Natural killer cell (primary cell): ENCODE measurements at regions not wholly inside any gene's neighbourhood (a gene's known extent, or its start where the extent isn't known, plus 50 kb on each side); places are given as distances from the start of the nearest gene placed in this dataset.

Experiments
- ATAC-seq, 3 donors: fragments of 150-1000 bp in 2 of 3; fragments of 200-7000 bp in 1 of 3; cut with Tn5 transposase; 1 replicate in 1 of 3; 2 replicates in 2 of 3; pipeline ENCODE4 v1.10.0; 2021; ENCODE audit warnings: mild to moderate bottlenecking in 2 of 3, moderate library complexity in 2 of 3
- DNase-seq, 2 donors: peaks; one replicate each; pipeline versions ENCODE4 v3.0.0 to v3.0.0-alpha.2; 2013 to 2021; ENCODE audit warnings: mixed read lengths in 1 of 2
- H3K27ac ChIP-seq: one replicate; pipeline ENCODE4 v1.5.1; 2013; ENCODE audit warnings: mild to moderate bottlenecking, low read length
- H3K27me3 ChIP-seq: one replicate; pipeline ENCODE4 v1.6.1; 2013; ENCODE audit warnings: low read length; ENCODE audit not compliant: control insufficient read depth, insufficient read depth
- H3K36me3 ChIP-seq: one replicate; pipeline ENCODE4 v1.6.1; 2013; ENCODE audit warnings: low read length; ENCODE audit not compliant: control insufficient read depth, insufficient read depth
- H3K4me1 ChIP-seq: one replicate; pipeline ENCODE4 v1.6.1; 2013; ENCODE audit warnings: low read length; ENCODE audit not compliant: control insufficient read depth, insufficient read depth
- H3K4me3 ChIP-seq: one replicate; pipeline ENCODE4 v1.5.1; 2013; ENCODE audit warnings: low read length
- H3K9me3 ChIP-seq: one replicate; pipeline ENCODE4 v1.6.1; 2013; ENCODE audit warnings: low read length; ENCODE audit not compliant: control insufficient read depth, insufficient read depth
- H3K27ac Mint-ChIP-seq, 2 donors: one replicate each; pipeline ENCODE4 v1.8.0; 2022; ENCODE audit warnings: mild to moderate bottlenecking in 2 of 2, mixed read lengths in 2 of 2, moderate library complexity in 1 of 2
- H3K27me3 Mint-ChIP-seq, 2 donors: one replicate each; pipeline ENCODE4 v1.8.0; 2022; ENCODE audit warnings: low read depth in 2 of 2, mixed read lengths in 2 of 2
- H3K36me3 Mint-ChIP-seq: one replicate; pipeline ENCODE4 v1.8.0; 2022; ENCODE audit warnings: mixed read lengths
- H3K4me1 Mint-ChIP-seq, 2 donors: one replicate each; pipeline ENCODE4 v1.8.0; 2022; ENCODE audit warnings: mixed read lengths in 2 of 2
- H3K4me3 Mint-ChIP-seq: one replicate; pipeline ENCODE4 v1.8.0; 2022; ENCODE audit warnings: mild to moderate bottlenecking, moderate library complexity, mixed read lengths
- H3K9me3 Mint-ChIP-seq, 2 donors: one replicate each; pipeline ENCODE4 v1.8.0; 2022; ENCODE audit warnings: mixed read lengths in 2 of 2
- WGBS: methylation state at CpG from one replicate; pipeline ENCODE4 v1.1.7; 2013; ENCODE audit warnings: missing lambda C conversion rate; ENCODE audit not compliant: insufficient coverage; 5-methylcytosine and 5-hydroxymethylcytosine counted together
- intact Hi-C: fragments of 100-400 bp; cut with micrococcal nuclease; formaldehyde crosslinking; loops from one replicate; pipeline ENCODE4 v1.14.2; 2022
- TF ChIP-seq, protein P1 (sequence below): fragments of 200-600 bp; IDR thresholded peaks from one replicate; pipeline ENCODE4 v1.8.0; 2022; ENCODE audit warnings: antibody characterized with exemption

- WGBS: 70% methylated on average over 2 of the region's 2 CpGs
Measured at GRCh38 chr1:79285667-79286066, 279.1 kb upstream of the ADGRL4 start.

GRCh38 chr1:79283451-79283850, 276.9 kb upstream of the ADGRL4 start:
- TF ChIP-seq, protein P1, sequence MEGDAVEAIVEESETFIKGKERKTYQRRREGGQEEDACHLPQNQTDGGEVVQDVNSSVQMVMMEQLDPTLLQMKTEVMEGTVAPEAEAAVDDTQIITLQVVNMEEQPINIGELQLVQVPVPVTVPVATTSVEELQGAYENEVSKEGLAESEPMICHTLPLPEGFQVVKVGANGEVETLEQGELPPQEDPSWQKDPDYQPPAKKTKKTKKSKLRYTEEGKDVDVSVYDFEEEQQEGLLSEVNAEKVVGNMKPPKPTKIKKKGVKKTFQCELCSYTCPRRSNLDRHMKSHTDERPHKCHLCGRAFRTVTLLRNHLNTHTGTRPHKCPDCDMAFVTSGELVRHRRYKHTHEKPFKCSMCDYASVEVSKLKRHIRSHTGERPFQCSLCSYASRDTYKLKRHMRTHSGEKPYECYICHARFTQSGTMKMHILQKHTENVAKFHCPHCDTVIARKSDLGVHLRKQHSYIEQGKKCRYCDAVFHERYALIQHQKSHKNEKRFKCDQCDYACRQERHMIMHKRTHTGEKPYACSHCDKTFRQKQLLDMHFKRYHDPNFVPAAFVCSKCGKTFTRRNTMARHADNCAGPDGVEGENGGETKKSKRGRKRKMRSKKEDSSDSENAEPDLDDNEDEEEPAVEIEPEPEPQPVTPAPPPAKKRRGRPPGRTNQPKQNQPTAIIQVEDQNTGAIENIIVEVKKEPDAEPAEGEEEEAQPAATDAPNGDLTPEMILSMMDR: no peak
- intact Hi-C loops: no loop called here
- peaks cover 8 to 14% of the 10 kb centered on the region in 2 donors for H3K9me3 Mint-ChIP-seq
- Histone ChIP-seq H3K9me3 (no peaks in the 10 kb centered on the region), H3K4me3 (no peak overlapping the region), H3K27me3 (no peaks in the 10 kb centered on the region), H3K36me3 (no peaks in the 10 kb centered on the region), H3K4me1 (no peaks in the 10 kb centered on the region), H3K27ac (no peak overlapping the region)
- H3K4me1 Mint-ChIP-seq: no peaks in the 10 kb centered on the region
- H3K27me3 Mint-ChIP-seq: no peaks in the 10 kb centered on the region
- DNase-seq (no peak), ATAC-seq (no peak)
- WGBS: 94% methylated on average over 10 of the region's 10 CpGs
- H3K4me3 Mint-ChIP-seq: no peak overlapping the region
- H3K27ac Mint-ChIP-seq: no peak overlapping the region
- no peaks in the 10 kb centered on the region for H3K36me3 Mint-ChIP-seq

More at GRCh38 chr1:79285667-79286066, 279.1 kb upstream of the ADGRL4 start:
- ATAC-seq (no peak), DNase-seq (no peak)
- H3K27me3 Mint-ChIP-seq: no peaks in the 10 kb centered on the region
- intact Hi-C loops: no loop called here
- H3K36me3 Mint-ChIP-seq: no peaks in the 10 kb centered on the region
- Histone ChIP-seq H3K27ac (no peak overlapping the region), H3K4me1 (no peaks in the 10 kb centered on the region), H3K4me3 (no peak overlapping the region), H3K27me3 (no peaks in the 10 kb centered on the region), H3K36me3 (no peaks in the 10 kb centered on the region), H3K9me3 (no peaks in the 10 kb centered on the region)
- no peaks in the 10 kb centered on the region for H3K4me1 Mint-ChIP-seq
- no peak overlapping the region for H3K27ac Mint-ChIP-seq
- TF ChIP-seq, protein P1: no peak
- no peak overlapping the region for H3K4me3 Mint-ChIP-seq
- peaks cover 4 to 10% of the 10 kb centered on the region in 2 donors for H3K9me3 Mint-ChIP-seq

DNA sequence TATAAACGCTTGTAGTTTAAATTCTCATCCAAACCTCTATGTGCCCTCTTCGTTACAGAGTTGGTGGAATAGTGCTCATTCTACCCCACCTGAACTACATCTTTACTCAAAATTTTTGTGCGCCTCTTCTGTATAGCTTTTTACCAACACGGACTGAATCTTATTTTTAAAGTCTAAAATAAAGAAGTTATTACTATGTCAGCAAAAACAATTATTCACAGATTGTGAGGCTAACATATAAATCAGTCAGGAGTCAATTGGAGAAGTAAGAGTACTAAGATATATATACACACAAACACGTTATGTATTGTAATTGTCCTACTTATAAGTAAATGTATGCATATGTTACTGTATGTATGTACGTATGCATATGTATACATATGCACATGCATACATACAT, 274.9 kb upstream of the ADGRL4 start:
- no peaks in the 10 kb centered on the region for H3K36me3 Mint-ChIP-seq

DNA sequence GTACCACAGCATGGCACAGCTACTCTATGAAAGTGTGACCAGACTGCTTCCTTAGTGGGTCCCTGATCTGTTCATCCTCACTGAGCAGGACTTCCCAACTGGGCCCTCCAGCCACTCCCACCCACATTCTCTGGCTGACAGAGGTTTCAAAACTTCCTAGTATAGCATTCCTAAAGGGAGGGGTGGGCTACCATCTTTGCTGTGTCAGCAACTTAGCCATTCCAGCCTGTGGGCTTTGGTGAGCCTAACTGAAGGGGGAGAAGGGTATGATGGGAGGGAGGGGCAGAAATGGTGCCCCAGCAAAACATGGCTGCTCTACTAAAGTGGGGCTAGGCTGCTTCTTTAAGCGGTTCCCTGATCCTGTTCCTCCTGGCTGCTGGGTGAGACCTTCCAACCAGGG, 265.2 kb upstream of the ADGRL4 start:
- no peak overlapping the region for H3K4me3 ChIP-seq
- DNase-seq: no peak
- no peak overlapping the region for H3K27ac ChIP-seq
- WGBS: 91% methylated on average over 1 of the region's 1 CpG
- Mint-ChIP-seq H3K4me3 (no peak overlapping the region), H3K36me3 (no peaks in the 10 kb centered on the region), H3K4me1 (no peaks in the 10 kb centered on the region), H3K9me3 (peaks cover 4 to 25% of the 10 kb centered on the region in 2 donors), H3K27ac (no peak overlapping the region), H3K27me3 (no peaks in the 10 kb centered on the region)
- no peaks in the 10 kb centered on the region for H3K36me3 ChIP-seq
- no peak for ATAC-seq
- H3K4me1 ChIP-seq: no peaks in the 10 kb centered on the region
- TF ChIP-seq, protein P1: no peak
- H3K9me3 ChIP-seq: peaks cover 16% of the 10 kb centered on the region
- intact Hi-C loops: no loop called here
- H3K27me3 ChIP-seq: no peaks in the 10 kb centered on the region

More for the DNA sequence above, 274.9 kb upstream of the ADGRL4 start:
- H3K27ac ChIP-seq: no peak overlapping the region
- H3K4me1 Mint-ChIP-seq: no peaks in the 10 kb centered on the region
- no peaks in the 10 kb centered on the region for H3K36me3 ChIP-seq
- ATAC-seq (no peak), DNase-seq (no peak)
- intact Hi-C loops: no loop called here
- 33% methylated on average over 2 of the region's 6 CpGs for WGBS
- no peaks in the 10 kb centered on the region for H3K27me3 Mint-ChIP-seq
- H3K4me1 ChIP-seq: no peaks in the 10 kb centered on the region
- TF ChIP-seq, protein P1: no peak
- H3K27me3 ChIP-seq: no peaks in the 10 kb centered on the region
- no peak overlapping the region for H3K27ac Mint-ChIP-seq
- H3K4me3 ChIP-seq: no peak overlapping the region
- no peak overlapping the region for H3K4me3 Mint-ChIP-seq
- no peaks in the 10 kb centered on the region for H3K9me3 ChIP-seq
- peaks cover 14 to 15% of the 10 kb centered on the region in 2 donors for H3K9me3 Mint-ChIP-seq
